ENCODE measurements at regions not wholly inside any gene's neighbourhood (a gene's known extent, or its start where the extent isn't known, plus 50 kb on each side); places are given as distances from the start of the nearest gene placed in this dataset.

DNA sequence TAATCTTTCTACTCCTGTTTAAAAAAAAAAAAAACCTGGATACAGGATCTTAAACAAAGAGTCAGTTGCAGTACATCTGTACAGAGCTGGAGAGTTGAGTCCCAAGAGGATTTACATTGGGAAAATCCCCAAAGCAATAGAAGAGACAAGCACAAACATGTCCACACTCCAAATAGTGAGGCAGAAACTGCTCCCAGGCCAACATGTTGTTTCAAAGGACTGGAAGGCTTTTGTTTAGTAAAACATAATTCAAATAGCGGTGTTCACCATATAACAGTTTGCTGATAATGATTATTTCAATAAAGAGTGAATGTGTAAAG is 425.4 kb downstream of the ADGRL2 start:
- TF ChIP-seq POLR2A (IDR thresholded peaks at IDR 0.05; ENCODE audit: low read depth, low read length) (no peak), FOXK2 (IDR thresholded peaks at IDR 0.05) (no peak), NR2C2 (IDR thresholded peaks at IDR 0.05; ENCODE audit: borderline replicate concordance, control insufficient read depth, insufficient read length, low read depth) (no peak), RB1 (IDR thresholded peaks at IDR 0.05; ENCODE audit: borderline replicate concordance) (no peak), ZNF274 (IDR thresholded peaks at IDR 0.05; ENCODE audit: insufficient read depth, insufficient read length) (no peak)
- TF ChIP-seq, protein P1, sequence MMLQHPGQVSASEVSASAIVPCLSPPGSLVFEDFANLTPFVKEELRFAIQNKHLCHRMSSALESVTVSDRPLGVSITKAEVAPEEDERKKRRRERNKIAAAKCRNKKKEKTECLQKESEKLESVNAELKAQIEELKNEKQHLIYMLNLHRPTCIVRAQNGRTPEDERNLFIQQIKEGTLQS (IDR thresholded peaks at IDR 0.05; ENCODE audit: borderline replicate concordance, extremely low read depth, low read depth, low read length) = no peak
- TF ChIP-seq, protein P2, sequence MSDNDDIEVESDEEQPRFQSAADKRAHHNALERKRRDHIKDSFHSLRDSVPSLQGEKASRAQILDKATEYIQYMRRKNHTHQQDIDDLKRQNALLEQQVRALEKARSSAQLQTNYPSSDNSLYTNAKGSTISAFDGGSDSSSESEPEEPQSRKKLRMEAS (IDR thresholded peaks at IDR 0.05; ENCODE audit: low read depth, low read length) = no peak
- TF ChIP-seq, protein P3, sequence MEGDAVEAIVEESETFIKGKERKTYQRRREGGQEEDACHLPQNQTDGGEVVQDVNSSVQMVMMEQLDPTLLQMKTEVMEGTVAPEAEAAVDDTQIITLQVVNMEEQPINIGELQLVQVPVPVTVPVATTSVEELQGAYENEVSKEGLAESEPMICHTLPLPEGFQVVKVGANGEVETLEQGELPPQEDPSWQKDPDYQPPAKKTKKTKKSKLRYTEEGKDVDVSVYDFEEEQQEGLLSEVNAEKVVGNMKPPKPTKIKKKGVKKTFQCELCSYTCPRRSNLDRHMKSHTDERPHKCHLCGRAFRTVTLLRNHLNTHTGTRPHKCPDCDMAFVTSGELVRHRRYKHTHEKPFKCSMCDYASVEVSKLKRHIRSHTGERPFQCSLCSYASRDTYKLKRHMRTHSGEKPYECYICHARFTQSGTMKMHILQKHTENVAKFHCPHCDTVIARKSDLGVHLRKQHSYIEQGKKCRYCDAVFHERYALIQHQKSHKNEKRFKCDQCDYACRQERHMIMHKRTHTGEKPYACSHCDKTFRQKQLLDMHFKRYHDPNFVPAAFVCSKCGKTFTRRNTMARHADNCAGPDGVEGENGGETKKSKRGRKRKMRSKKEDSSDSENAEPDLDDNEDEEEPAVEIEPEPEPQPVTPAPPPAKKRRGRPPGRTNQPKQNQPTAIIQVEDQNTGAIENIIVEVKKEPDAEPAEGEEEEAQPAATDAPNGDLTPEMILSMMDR (IDR thresholded peaks at IDR 0.05 in 2 of 3, conservative IDR thresholded peaks at IDR 0.05 in 1 of 3; ENCODE audit: control insufficient read depth in 2 of 3, extremely low read depth in 1 of 3, insufficient read depth in 1 of 3, low read depth in 3 of 3, low read length in 3 of 3) = no peak
- TF ChIP-seq, protein P4, sequence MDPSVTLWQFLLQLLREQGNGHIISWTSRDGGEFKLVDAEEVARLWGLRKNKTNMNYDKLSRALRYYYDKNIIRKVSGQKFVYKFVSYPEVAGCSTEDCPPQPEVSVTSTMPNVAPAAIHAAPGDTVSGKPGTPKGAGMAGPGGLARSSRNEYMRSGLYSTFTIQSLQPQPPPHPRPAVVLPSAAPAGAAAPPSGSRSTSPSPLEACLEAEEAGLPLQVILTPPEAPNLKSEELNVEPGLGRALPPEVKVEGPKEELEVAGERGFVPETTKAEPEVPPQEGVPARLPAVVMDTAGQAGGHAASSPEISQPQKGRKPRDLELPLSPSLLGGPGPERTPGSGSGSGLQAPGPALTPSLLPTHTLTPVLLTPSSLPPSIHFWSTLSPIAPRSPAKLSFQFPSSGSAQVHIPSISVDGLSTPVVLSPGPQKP (IDR thresholded peaks at IDR 0.05; ENCODE audit: low read depth, low read length) = no peak
